Tibial nerve (tissue), 4 donors: ENCODE measurements at regions not wholly inside any gene's neighbourhood (a gene's known extent, or its start where the extent isn't known, plus 50 kb on each side); places are given as distances from the start of the nearest gene placed in this dataset.

Source experiments
- DNase-seq, 2 donors: peaks; one replicate each; pipeline ENCODE4 v3.0.0-alpha.2; 2019; ENCODE audit warnings: low spot score in 2 of 2
- H3K27ac ChIP-seq, 4 donors: fragments of 200-600 bp; sonication (generic) in 3 of 4; one replicate each; pipeline ENCODE4 v1.5.1; 2017 to 2019; ENCODE audit warnings: mild to moderate bottlenecking in 1 of 4
- H3K27me3 ChIP-seq, 2 donors: fragments of 200-600 bp; sonication (generic) in 1 of 2; one replicate each; pipeline versions ENCODE4 v1.5.1 to v1.6.0; 2017 to 2019
- H3K36me3 ChIP-seq, 3 donors: fragments of 200-600 bp; sonication (generic); one replicate each; pipeline ENCODE4 v1.5.1; 2018 to 2019
- H3K4me1 ChIP-seq, 4 donors: fragments of 200-600 bp; sonication (generic) in 3 of 4; one replicate each; pipeline ENCODE4 v1.5.1; 2017 to 2019
- H3K4me3 ChIP-seq, 4 donors: fragments of 200-600 bp; sonication (generic) in 3 of 4; one replicate each; pipeline ENCODE4 v1.5.1; 2017 to 2019; ENCODE audit warnings: mild to moderate bottlenecking in 1 of 4, moderate library complexity in 1 of 4
- H3K9me3 ChIP-seq, 4 donors: fragments of 200-600 bp; sonication (generic) in 3 of 4; one replicate each; pipeline ENCODE4 v1.5.1; 2017 to 2019
- CTCF ChIP-seq, 5 experiments: fragments of 200-600 bp in 3 of 5; fragments of 450-650 bp in 2 of 5; sonication (generic) in 3 of 5; IDR thresholded peaks; one replicate each; pipeline ENCODE4 v1.5.1; 2016 to 2019; ENCODE audit warnings: antibody characterized with exemption in 5 of 5, mild to moderate bottlenecking in 3 of 5, moderate library complexity in 2 of 5
- EP300 ChIP-seq, 2 donors: sonication (generic); formaldehyde crosslinking; IDR thresholded peaks; one replicate each; pipeline ENCODE4 v1.6.1; 2017; ENCODE audit warnings: antibody characterized with exemption in 2 of 2, mild to moderate bottlenecking in 1 of 2
- POLR2A ChIP-seq, 2 donors: fragments of 450-650 bp; IDR thresholded peaks; one replicate each; pipeline ENCODE4 v1.6.1; 2017; ENCODE audit warnings: antibody characterized with exemption in 2 of 2, mild to moderate bottlenecking in 2 of 2, moderate library complexity in 2 of 2
- WGBS, 2 donors: methylation state at CpG; one replicate each; pipeline ENCODE4 v1.1.5; 2018; 5-methylcytosine and 5-hydroxymethylcytosine counted together

- TF ChIP-seq POLR2A (IDR thresholded peaks at IDR 0.05) (no peak), EP300 (IDR thresholded peaks at IDR 0.05) (no peak), CTCF (IDR thresholded peaks at IDR 0.05) (no peak)
- no peaks in the 10 kb centered on the region for H3K36me3 ChIP-seq
- peaks cover 0 to 4% of the 10 kb centered on the region in 2 donors for H3K27me3 ChIP-seq
- no peak overlapping the region for H3K4me3 ChIP-seq
- peaks cover 0 to 17% (median 0%) of the 10 kb centered on the region in 4 donors for H3K4me1 ChIP-seq
- WGBS, 2 donors = 31 to 36% methylated on average over 8 of the region's 8 CpGs
- no peak for DNase-seq
- H3K9me3 ChIP-seq = no peaks in the 10 kb centered on the region
- no peak overlapping the region for H3K27ac ChIP-seq
Measured at GRCh38 chr4:185071236-185071811, 53.0 kb downstream of the HELT start.

- no peaks in the 10 kb centered on the region for H3K9me3 ChIP-seq
- no peaks in the 10 kb centered on the region for H3K4me1 ChIP-seq
- no peak overlapping the region for H3K27ac ChIP-seq
- no peaks in the 10 kb centered on the region for H3K36me3 ChIP-seq
- no peak overlapping the region for H3K4me3 ChIP-seq
- DNase-seq = no peak
- no peak for TF ChIP-seq CTCF (IDR thresholded peaks at IDR 0.05)
- TF ChIP-seq POLR2A (IDR thresholded peaks at IDR 0.05) = no peak
- no peak for TF ChIP-seq EP300 (IDR thresholded peaks at IDR 0.05)
- peaks cover 0 to 17% of the 10 kb centered on the region in 2 donors for H3K27me3 ChIP-seq
- WGBS, 2 donors = 41 to 48% methylated on average over 6 of the region's 6 CpGs
Measured at GRCh38 chr4:185079271-185079905, 61.1 kb downstream of the HELT start.

- TF ChIP-seq CTCF (IDR thresholded peaks at IDR 0.05) = no peak
- TF ChIP-seq POLR2A (IDR thresholded peaks at IDR 0.05) = no peak
- no peak for TF ChIP-seq EP300 (IDR thresholded peaks at IDR 0.05)
- 71 to 73% methylated on average over 4 of the region's 4 CpGs for WGBS, 2 donors
Measured at GRCh38 chr4:185080545-185080944, 62.3 kb downstream of the HELT start.

GRCh38 chr4:185082561-185082960, 60.5 kb upstream of the SLC25A4 start:
- no peak overlapping the region for H3K4me3 ChIP-seq
- H3K27me3 ChIP-seq = peaks cover 0 to 11% of the 10 kb centered on the region in 2 donors
- TF ChIP-seq EP300 (IDR thresholded peaks at IDR 0.05) (no peak), POLR2A (IDR thresholded peaks at IDR 0.05) (no peak), CTCF (IDR thresholded peaks at IDR 0.05) (no peak)
- DNase-seq = no peak
- H3K4me1 ChIP-seq = no peaks in the 10 kb centered on the region
- no peaks in the 10 kb centered on the region for H3K9me3 ChIP-seq
- H3K36me3 ChIP-seq = no peaks in the 10 kb centered on the region
- 76 to 80% methylated on average over 3 of the region's 3 CpGs for WGBS, 2 donors
- no peak overlapping the region for H3K27ac ChIP-seq

More at GRCh38 chr4:185080545-185080944, 62.3 kb downstream of the HELT start:
- no peaks in the 10 kb centered on the region for H3K36me3 ChIP-seq
- H3K27ac ChIP-seq = no peak overlapping the region
- DNase-seq = no peak
- H3K27me3 ChIP-seq = peaks cover 0 to 14% of the 10 kb centered on the region in 2 donors
- no peaks in the 10 kb centered on the region for H3K4me1 ChIP-seq
- H3K4me3 ChIP-seq = no peak overlapping the region
- H3K9me3 ChIP-seq = no peaks in the 10 kb centered on the region

- 57 to 63% methylated on average over 16 of the region's 16 CpGs for WGBS, 2 donors
Measured at GRCh38 chr4:185086053-185086452, 57.0 kb upstream of the SLC25A4 start.

More at GRCh38 chr4:185086053-185086452, 57.0 kb upstream of the SLC25A4 start:
- H3K4me3 ChIP-seq = peak overlapping the region in 1 of 4 donors; percentile 21
- TF ChIP-seq EP300 (IDR thresholded peaks at IDR 0.05) (no peak), POLR2A (IDR thresholded peaks at IDR 0.05) (no peak)
- H3K9me3 ChIP-seq = no peaks in the 10 kb centered on the region
- no peaks in the 10 kb centered on the region for H3K4me1 ChIP-seq
- H3K27ac ChIP-seq = no peak overlapping the region
- no peaks in the 10 kb centered on the region for H3K36me3 ChIP-seq
- peaks cover 0 to 8% of the 10 kb centered on the region in 2 donors for H3K27me3 ChIP-seq
- no peak for DNase-seq
